Glutamatergic neuron (in vitro differentiated cells): ENCODE measurements at regions not wholly inside any gene's neighbourhood (a gene's known extent, or its start where the extent isn't known, plus 50 kb on each side); places are given as distances from the start of the nearest gene placed in this dataset.

Experiments used
- DNase-seq: peaks from one replicate; pipeline ENCODE4 v3.0.0; 2022
- H3K27ac Mint-ChIP-seq: one replicate; pipeline ENCODE4 v1.8.0; 2020; ENCODE audit warnings: mild to moderate bottlenecking, mixed read lengths, inconsistent platforms; ENCODE audit not compliant: unreplicated experiment
- H3K27me3 Mint-ChIP-seq: one replicate; pipeline ENCODE4 v1.8.0; 2020; ENCODE audit warnings: mild to moderate bottlenecking, moderate library complexity, mixed read lengths, inconsistent platforms; ENCODE audit not compliant: unreplicated experiment
- H3K36me3 Mint-ChIP-seq: one replicate; pipeline ENCODE4 v1.8.0; 2020; ENCODE audit warnings: mild to moderate bottlenecking, mixed read lengths, inconsistent platforms; ENCODE audit not compliant: unreplicated experiment
- H3K4me1 Mint-ChIP-seq: one replicate; pipeline ENCODE4 v1.8.0; 2020; ENCODE audit warnings: mild to moderate bottlenecking, low read depth, mixed read lengths, inconsistent platforms; ENCODE audit not compliant: unreplicated experiment
- H3K4me3 Mint-ChIP-seq: one replicate; pipeline ENCODE4 v1.8.0; 2020; ENCODE audit warnings: mild to moderate bottlenecking, mixed read lengths, inconsistent platforms; ENCODE audit not compliant: unreplicated experiment
- H3K9me3 Mint-ChIP-seq: one replicate; pipeline ENCODE4 v1.8.0; 2020; ENCODE audit warnings: mild to moderate bottlenecking, moderate library complexity, mixed read lengths, inconsistent platforms; ENCODE audit not compliant: unreplicated experiment
- TF ChIP-seq, protein P1 (sequence below): fragments of 200-600 bp; sonication (generic); IDR thresholded peaks from one replicate; pipeline ENCODE4 v1.5.0; 2021; ENCODE audit not compliant: partially characterized antibody, unreplicated experiment

DNA sequence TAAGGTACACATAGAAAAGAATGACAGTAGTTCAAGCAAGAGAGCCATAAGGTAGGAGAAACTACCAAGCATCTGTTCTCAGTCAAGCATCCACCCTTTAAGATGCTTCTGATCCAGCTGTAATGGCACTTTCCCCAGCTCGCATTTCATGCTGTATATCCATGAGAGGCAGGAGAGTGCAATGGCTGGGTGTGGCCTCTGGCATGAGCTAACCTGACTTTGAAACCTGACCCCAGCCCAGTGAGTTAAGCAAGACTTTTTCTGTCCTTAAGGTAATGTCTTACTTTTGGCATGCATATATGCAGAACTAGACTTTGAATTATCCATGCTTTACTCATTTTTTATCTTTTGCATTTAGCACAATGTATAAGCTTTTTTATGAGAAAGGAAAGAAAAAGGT is 79.8 kb upstream of the CNTN5 start:
- H3K27ac Mint-ChIP-seq = no peak overlapping the region
- H3K4me1 Mint-ChIP-seq = no peaks in the 10 kb centered on the region
- H3K27me3 Mint-ChIP-seq = peaks cover 1% of the 10 kb centered on the region

DNA sequence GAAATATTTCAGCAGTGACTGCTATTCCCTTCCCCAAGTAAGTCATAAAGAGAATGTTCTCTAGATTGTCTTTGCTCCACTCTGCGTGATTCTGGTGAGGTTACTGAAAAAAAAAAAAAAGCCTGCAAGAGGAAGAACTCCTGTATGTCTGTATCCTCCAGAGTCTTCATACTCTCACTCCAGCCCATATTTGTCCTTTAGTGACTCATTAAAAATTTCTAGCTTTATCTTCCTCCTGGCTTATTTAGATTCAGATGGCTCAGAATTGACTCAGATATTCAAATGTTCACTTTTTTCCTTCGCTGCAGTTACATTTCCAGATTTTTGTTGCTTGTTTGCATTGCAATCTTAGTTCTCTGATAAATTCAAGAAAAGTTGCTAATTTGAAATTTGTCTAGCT is 76.3 kb upstream of the CNTN5 start:
- Mint-ChIP-seq H3K4me3 (no peak overlapping the region), H3K36me3 (no peaks in the 10 kb centered on the region), H3K27me3 (no peaks in the 10 kb centered on the region), H3K27ac (no peak overlapping the region), H3K9me3 (no peaks in the 10 kb centered on the region), H3K4me1 (no peaks in the 10 kb centered on the region)
- no peak for DNase-seq
- TF ChIP-seq, protein P1, sequence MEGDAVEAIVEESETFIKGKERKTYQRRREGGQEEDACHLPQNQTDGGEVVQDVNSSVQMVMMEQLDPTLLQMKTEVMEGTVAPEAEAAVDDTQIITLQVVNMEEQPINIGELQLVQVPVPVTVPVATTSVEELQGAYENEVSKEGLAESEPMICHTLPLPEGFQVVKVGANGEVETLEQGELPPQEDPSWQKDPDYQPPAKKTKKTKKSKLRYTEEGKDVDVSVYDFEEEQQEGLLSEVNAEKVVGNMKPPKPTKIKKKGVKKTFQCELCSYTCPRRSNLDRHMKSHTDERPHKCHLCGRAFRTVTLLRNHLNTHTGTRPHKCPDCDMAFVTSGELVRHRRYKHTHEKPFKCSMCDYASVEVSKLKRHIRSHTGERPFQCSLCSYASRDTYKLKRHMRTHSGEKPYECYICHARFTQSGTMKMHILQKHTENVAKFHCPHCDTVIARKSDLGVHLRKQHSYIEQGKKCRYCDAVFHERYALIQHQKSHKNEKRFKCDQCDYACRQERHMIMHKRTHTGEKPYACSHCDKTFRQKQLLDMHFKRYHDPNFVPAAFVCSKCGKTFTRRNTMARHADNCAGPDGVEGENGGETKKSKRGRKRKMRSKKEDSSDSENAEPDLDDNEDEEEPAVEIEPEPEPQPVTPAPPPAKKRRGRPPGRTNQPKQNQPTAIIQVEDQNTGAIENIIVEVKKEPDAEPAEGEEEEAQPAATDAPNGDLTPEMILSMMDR = no peak

More for the DNA sequence above, 79.8 kb upstream of the CNTN5 start:
- Mint-ChIP-seq H3K36me3 (no peaks in the 10 kb centered on the region), H3K9me3 (no peaks in the 10 kb centered on the region), H3K4me3 (no peak overlapping the region)
- TF ChIP-seq, protein P1 = no peak
- peak; percentile 20 for DNase-seq

DNA sequence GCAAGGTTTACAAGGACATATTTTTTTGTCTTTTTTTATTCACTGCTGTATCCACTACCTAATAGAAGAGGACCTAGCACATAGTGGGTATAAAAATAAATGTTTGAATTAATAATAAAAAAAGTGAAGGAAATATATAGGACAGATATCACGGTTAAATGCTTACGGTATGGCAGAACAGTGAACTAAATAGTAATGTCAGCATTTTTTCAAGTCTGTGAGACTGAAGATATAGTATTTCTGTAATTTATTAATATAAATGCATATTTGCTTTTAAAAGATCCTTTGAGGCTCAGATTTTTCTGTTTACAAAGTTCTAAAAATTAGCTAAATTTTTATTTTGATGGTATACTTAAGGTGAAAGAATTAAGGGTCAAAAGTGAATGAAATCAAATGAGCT is 68.6 kb upstream of the CNTN5 start:
- Mint-ChIP-seq H3K27ac (no peak overlapping the region), H3K9me3 (peaks cover 2% of the 10 kb centered on the region), H3K4me1 (no peaks in the 10 kb centered on the region), H3K4me3 (no peak overlapping the region), H3K36me3 (no peaks in the 10 kb centered on the region), H3K27me3 (peaks cover 1% of the 10 kb centered on the region)
- TF ChIP-seq, protein P1 = no peak
- no peak for DNase-seq

DNA sequence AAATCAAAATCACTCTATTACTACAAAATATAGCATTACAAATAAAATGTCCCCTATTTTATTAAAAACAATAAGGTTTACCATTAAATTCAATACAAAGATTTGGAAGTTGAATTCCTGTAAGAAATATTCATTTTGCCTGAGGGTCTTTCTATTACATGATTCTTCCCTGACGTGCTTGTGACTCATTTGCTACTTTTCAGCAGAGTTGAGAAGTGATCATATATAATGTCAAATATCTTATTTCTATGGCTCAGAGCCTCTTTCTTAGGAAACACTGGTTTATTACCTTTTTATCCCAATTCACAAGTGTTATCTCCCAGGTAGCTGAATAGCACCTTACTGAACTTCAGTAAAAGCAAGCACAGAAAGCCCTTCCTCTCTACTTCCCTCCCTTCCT is 65.2 kb upstream of the CNTN5 start:
- Mint-ChIP-seq H3K27me3 (peaks cover 1% of the 10 kb centered on the region), H3K27ac (no peak overlapping the region), H3K9me3 (peaks cover 2% of the 10 kb centered on the region), H3K4me3 (no peak overlapping the region), H3K36me3 (no peaks in the 10 kb centered on the region), H3K4me1 (no peaks in the 10 kb centered on the region)
- TF ChIP-seq, protein P1 = no peak
- DNase-seq = no peak

DNA sequence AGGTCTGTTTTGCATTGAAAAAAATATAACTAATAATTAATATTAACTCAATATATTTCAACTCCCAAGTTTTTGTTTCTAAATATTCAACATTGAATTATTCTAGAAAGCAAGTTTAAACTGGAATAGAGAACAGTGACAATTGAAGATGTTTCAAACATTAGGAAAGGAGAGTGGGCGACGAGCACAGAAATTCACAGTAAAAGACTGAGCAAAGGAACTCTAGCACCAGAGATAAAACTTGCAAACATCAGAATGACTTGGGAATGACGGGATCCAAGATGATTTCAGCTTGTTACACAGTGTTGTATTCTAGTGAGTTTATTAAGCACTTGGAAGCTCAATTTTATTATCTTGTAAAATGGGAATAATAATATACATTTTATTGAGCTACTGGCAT is 56.6 kb upstream of the CNTN5 start:
- Mint-ChIP-seq H3K9me3 (no peaks in the 10 kb centered on the region), H3K4me1 (no peaks in the 10 kb centered on the region), H3K4me3 (no peak overlapping the region), H3K27me3 (peaks cover 2% of the 10 kb centered on the region), H3K27ac (no peak overlapping the region), H3K36me3 (no peaks in the 10 kb centered on the region)
- TF ChIP-seq, protein P1 = no peak
- DNase-seq = no peak
